Right ventricle myocardium superior (tissue), 1 donor: ENCODE measurements at regions not wholly inside any gene's neighbourhood (a gene's known extent, or its start where the extent isn't known, plus 50 kb on each side); places are given as distances from the start of the nearest gene placed in this dataset.

Experiments
- ATAC-seq: fragments of 200-7000 bp; cut with Tn5 transposase; one replicate; pipeline ENCODE4 v1.9.1; 2020; ENCODE audit warnings: mild to moderate bottlenecking; ENCODE audit not compliant: poor library complexity
- DNase-seq: peaks from one replicate; pipeline ENCODE4 v3.0.0-alpha.2; 2020
- intact Hi-C: fragments of 100-400 bp; cut with DNase I; formaldehyde crosslinking; loops from one replicate; pipeline ENCODE4 v1.11.2; 2022
- donor health status: DM: no; HTN: yes; CAD: no; lungs with severe emphysema.

- intact Hi-C loops = no loop called here
- no peak for DNase-seq
- no peak for ATAC-seq
These were observed 505.9 kb downstream of the SLC16A7 start for GRCh38 chr12:60101715-60102114.

- ATAC-seq (no peak), DNase-seq (no peak)
- intact Hi-C loops = no loop called here
These were observed 510.4 kb downstream of the SLC16A7 start for GRCh38 chr12:60106214-60106613.

- ATAC-seq = no peak
- intact Hi-C loops = no loop called here
- DNase-seq = no peak
These were observed 512.2 kb downstream of the SLC16A7 start for GRCh38 chr12:60107992-60108391.

- no peak for ATAC-seq
- no peak for DNase-seq
- intact Hi-C loops = no loop called here
These were observed 516.2 kb downstream of the SLC16A7 start for GRCh38 chr12:60112063-60112462.

GRCh38 chr12:60112763-60113162 lies 516.9 kb downstream of the SLC16A7 start:
- intact Hi-C loops = no loop called here
- ATAC-seq = no peak
- DNase-seq = no peak

GRCh38 chr12:60114169-60114568 lies 518.3 kb downstream of the SLC16A7 start:
- DNase-seq = no peak
- intact Hi-C loops = no loop called here
- no peak for ATAC-seq

GRCh38 chr12:60119327-60119726 lies 523.5 kb downstream of the SLC16A7 start:
- intact Hi-C loops = no loop called here
- DNase-seq (no peak), ATAC-seq (no peak)

- intact Hi-C loops = no loop called here
- DNase-seq (no peak), ATAC-seq (no peak)
These were observed 524.4 kb downstream of the SLC16A7 start for GRCh38 chr12:60120199-60120598.

- no peak for ATAC-seq
These were observed 527.7 kb downstream of the SLC16A7 start for GRCh38 chr12:60123557-60123956.

GRCh38 chr12:60137513-60137912 lies 541.7 kb downstream of the SLC16A7 start:
- ATAC-seq (no peak), DNase-seq (no peak)
- intact Hi-C loops = no loop called here

More at GRCh38 chr12:60123557-60123956, 527.7 kb downstream of the SLC16A7 start:
- no peak for DNase-seq
- intact Hi-C loops = no loop called here

GRCh38 chr12:60138526-60138925 lies 542.7 kb downstream of the SLC16A7 start:
- intact Hi-C loops = no loop called here
- ATAC-seq (no peak), DNase-seq (no peak)

GRCh38 chr12:60144395-60144794 lies 548.6 kb downstream of the SLC16A7 start:
- ATAC-seq = no peak
- no peak for DNase-seq
- intact Hi-C loops = no loop called here

- intact Hi-C loops = no loop called here
These were observed 552.3 kb downstream of the SLC16A7 start for GRCh38 chr12:60148109-60148508.

GRCh38 chr12:60148831-60149230 lies 553.0 kb downstream of the SLC16A7 start:
- DNase-seq = no peak

More at GRCh38 chr12:60148109-60148508, 552.3 kb downstream of the SLC16A7 start:
- DNase-seq (no peak), ATAC-seq (no peak)

GRCh38 chr12:60152756-60153155 lies 556.9 kb downstream of the SLC16A7 start:
- intact Hi-C loops = no loop called here
- ATAC-seq (no peak), DNase-seq (no peak)

More at GRCh38 chr12:60148831-60149230, 553.0 kb downstream of the SLC16A7 start:
- no peak for ATAC-seq
- intact Hi-C loops = no loop called here

- intact Hi-C loops = no loop called here
- ATAC-seq (no peak), DNase-seq (no peak)
These were observed 563.9 kb downstream of the SLC16A7 start for GRCh38 chr12:60159761-60160160.

GRCh38 chr12:60162988-60163720 lies 567.3 kb downstream of the SLC16A7 start:
- ATAC-seq = no peak
- intact Hi-C loops = no loop called here
- DNase-seq = no peak

GRCh38 chr12:60165781-60166180 lies 570.0 kb downstream of the SLC16A7 start:
- ATAC-seq = no peak
- intact Hi-C loops = no loop called here
- no peak for DNase-seq

GRCh38 chr12:60168441-60168840 lies 572.6 kb downstream of the SLC16A7 start:
- ATAC-seq (no peak), DNase-seq (no peak)
- intact Hi-C loops = no loop called here

- intact Hi-C loops = no loop called here
- no peak for DNase-seq
- no peak for ATAC-seq
These were observed 574.1 kb downstream of the SLC16A7 start for GRCh38 chr12:60169904-60170303.
